ENCODE measurements at regions not wholly inside any gene's neighbourhood (a gene's known extent, or its start where the extent isn't known, plus 50 kb on each side); places are given as distances from the start of the nearest gene placed in this dataset. TPM values are rescaled to one million over a fixed set of nuclear protein-coding genes. Genes with fewer than 3 reads are reported as not detected.

DNA sequence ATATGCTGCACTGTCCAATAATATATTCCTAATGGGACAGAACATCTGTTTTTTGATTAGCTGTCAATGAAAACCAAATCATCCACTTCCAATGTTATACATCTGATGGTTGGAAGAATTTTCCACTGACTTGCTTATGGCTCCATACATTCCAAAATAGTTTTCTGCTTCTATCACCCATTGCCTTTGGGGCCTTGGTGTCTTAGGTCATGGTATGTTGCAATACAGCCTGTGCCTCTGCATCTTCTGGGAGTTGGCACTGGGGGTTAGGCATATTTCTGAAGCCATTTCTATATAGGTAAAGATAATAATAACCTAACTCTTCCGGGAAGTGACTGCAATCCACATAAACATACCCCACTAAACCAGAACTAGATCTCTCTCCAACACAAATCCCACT, 53.2 kb upstream of the NR3C2 start (continued):
- TF ChIP-seq IRF4 (IDR thresholded peaks at IDR 0.05; ENCODE audit: low read depth, low read length) (no peak), RAD21 (IDR thresholded peaks at IDR 0.05; ENCODE audit: insufficient read depth, low read depth, low read length) (no peak)

Small RNA genes lying in the stretch of these regions (small RNA-seq; reads per million reads assigned to genes)
- gene RNA5SP166 (not detected), gene RNU7-197P (not detected)

Data from GM12878 (cell line).